GM18505 (cell line): ENCODE measurements at regions not wholly inside any gene's neighbourhood (a gene's known extent, or its start where the extent isn't known, plus 50 kb on each side); places are given as distances from the start of the nearest gene placed in this dataset.
"Not testable (repeated sequence)": the region's sequence is repeated elsewhere in the genome, so short reads cannot be mapped to it uniquely, and the experiment has no call there.

ENCODE experiments used
- ATAC-seq: cut with Tn5 transposase; IDR thresholded peaks from one replicate; pipeline ENCODE4 v1.9.1; 2021; ENCODE audit not compliant: unreplicated experiment
- POLR2A ChIP-seq: IDR thresholded peaks from 4 replicates; pipeline ENCODE4 v1.6.1; 2011; ENCODE audit warnings: borderline replicate concordance; ENCODE audit not compliant: insufficient read depth, insufficient read length; ENCODE audit errors: extremely low read depth

DNA sequence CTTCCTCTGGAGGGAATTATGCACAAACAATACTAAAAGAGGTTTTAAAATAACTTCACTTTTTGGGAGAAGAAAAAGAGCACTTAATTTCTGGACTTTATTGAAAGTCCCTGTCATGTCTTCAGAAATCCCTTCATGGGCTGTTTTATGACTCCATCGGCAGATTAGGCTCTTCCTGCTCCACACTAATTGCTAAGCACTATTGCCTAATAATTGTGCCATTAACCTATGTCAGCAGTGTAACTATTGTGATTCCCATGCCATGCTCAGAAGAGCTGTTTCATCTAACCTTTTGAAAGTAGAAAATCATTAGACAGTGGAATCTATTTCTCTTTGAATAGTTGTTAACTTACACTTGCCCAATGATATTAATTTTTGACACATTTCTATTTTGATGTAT is 489.3 kb upstream of the RUNX1 start:
- no peak for TF ChIP-seq POLR2A
- ATAC-seq, result no peak

- no peak for ATAC-seq
- TF ChIP-seq POLR2A, result no peak
These were observed 488.5 kb upstream of the RUNX1 start for GRCh38 chr21:35537604-35538003.

DNA sequence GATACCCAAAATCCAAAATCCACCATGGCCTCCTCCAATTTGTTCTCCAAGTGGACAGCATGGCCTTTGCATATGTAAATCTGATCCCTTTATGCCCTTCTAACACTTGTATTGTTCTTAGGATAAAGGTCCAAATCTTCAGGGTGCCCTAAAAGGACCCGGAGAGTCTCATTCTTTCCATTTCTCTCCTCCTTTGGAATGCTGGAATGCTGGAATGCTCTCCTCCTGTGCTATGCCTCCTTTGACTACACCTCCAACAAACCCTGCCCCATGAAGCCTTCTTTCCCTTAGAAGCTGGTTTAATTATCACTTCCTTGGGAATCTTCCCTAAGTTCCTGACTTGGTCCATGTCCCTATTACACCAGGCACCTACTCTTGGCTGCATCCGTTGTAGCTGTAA is 484.8 kb upstream of the RUNX1 start:
- no peak for TF ChIP-seq POLR2A

GRCh38 chr21:35530766-35531165 is 481.7 kb upstream of the RUNX1 start:
- ATAC-seq, result no peak
- no peak for TF ChIP-seq POLR2A

More for the DNA sequence above, 484.8 kb upstream of the RUNX1 start:
- no peak for ATAC-seq

GRCh38 chr21:35529171-35529863 is 480.2 kb upstream of the RUNX1 start:
- ATAC-seq, result no peak
- TF ChIP-seq POLR2A, result no peak

- TF ChIP-seq POLR2A, result no peak
- ATAC-seq, result no peak
These were observed 479.3 kb upstream of the RUNX1 start for GRCh38 chr21:35528116-35529042.

DNA sequence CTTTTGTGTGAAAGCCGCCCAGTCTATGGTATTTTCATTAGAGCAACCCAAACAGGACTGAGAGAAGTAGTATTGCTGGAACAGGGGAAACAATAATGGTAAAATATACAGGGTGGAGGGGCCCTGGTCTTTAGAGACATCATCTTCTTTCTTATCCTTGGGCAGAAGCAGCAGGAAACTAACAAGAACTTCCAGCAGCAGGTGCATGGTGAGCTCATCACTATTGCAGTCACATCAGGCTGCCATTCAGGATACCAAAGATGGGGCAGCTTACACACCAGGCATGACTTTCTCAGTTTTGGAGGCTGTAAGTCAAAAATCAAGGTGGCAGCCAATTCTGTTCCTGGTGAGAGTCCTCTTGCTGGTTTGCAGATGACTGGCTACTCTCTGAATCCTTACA is 478.3 kb upstream of the RUNX1 start:
- no peak for TF ChIP-seq POLR2A
- no peak for ATAC-seq

- TF ChIP-seq POLR2A, result no peak
- ATAC-seq, result no peak
These were observed 476.3 kb upstream of the RUNX1 start for GRCh38 chr21:35525443-35525842.

- no peak for ATAC-seq
- TF ChIP-seq POLR2A, result no peak
These were observed 472.9 kb upstream of the RUNX1 start for GRCh38 chr21:35521852-35522505.

- TF ChIP-seq POLR2A, result no peak
- no peak for ATAC-seq
These were observed 472.2 kb upstream of the RUNX1 start for GRCh38 chr21:35521293-35521692.

- TF ChIP-seq POLR2A, result no peak
- no peak for ATAC-seq
These were observed 471.8 kb upstream of the RUNX1 start for GRCh38 chr21:35520856-35521255.

DNA sequence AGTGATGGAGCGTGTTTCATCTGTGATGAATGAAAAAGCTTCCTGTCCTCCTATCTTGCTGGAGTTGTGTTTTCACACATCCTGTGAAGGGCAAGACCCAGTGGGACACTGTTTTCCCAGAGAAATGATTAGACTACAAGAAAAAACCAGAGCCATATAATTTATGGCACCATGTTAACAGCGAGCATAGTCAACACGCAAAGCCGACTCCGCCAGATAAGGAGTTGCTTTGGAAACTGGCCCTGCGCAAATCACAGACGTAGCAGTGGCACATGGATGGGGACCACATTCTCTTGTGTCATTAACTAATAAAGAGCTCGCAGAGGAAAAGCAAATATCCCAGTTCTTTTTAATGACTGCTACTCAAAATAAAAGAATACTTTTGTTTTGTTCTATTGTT is 471.2 kb upstream of the RUNX1 start:
- TF ChIP-seq POLR2A, result no peak
- ATAC-seq, result no peak

DNA sequence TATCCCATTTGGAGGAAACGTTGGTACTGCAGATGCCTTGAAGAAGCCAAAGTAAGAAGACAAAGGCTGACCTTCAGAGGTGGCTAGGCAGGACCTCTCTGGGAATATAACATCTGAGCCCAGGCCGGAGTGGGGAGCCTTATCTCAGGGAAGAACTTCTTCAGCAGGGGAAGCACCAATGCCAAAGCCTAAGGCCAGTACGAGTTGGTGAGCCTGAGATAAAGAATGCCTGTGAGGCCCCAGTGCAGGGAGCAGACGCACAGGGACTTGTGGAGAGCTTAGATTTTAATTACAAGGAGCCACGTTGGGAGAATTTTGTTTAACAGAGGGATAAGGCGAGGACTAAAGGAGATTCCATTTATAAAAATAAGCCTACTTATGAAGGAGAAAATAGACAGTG is 468.8 kb upstream of the RUNX1 start:
- TF ChIP-seq POLR2A, result no peak

DNA sequence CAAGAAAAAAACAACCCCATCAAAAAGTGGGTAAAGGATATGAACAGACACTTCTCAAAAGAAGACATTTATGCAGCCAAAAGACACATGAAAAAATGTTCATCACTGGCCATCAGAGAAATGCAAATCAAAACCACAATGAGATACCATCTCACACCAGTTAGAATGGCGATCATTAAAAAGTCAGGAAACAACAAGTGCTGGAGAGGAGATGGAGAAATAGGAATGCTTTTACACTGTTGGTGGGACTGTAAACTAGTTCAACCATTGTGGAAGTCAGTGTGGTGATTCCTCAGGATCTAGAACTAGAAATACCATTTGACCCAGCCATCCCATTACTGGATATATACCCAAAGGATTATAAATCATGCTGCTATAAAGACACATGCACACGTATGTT is 467.2 kb upstream of the RUNX1 start:
- ATAC-seq, result not testable (repeated sequence)

More for the DNA sequence above, 468.8 kb upstream of the RUNX1 start:
- ATAC-seq, result no peak
